Endodermal cell (in vitro differentiated cells): ENCODE measurements at regions not wholly inside any gene's neighbourhood (a gene's known extent, or its start where the extent isn't known, plus 50 kb on each side); places are given as distances from the start of the nearest gene placed in this dataset.
"Not testable (repeated sequence)": the region's sequence is repeated elsewhere in the genome, so short reads cannot be mapped to it uniquely, and the experiment has no call there.

Source experiments
- DNase-seq: peaks from one replicate; pipeline ENCODE4 v3.0.0-alpha.2; 2017
- H3K27ac ChIP-seq: 2 replicates; pipeline ENCODE4 v1.5.1; 2013; ENCODE audit warnings: mild to moderate bottlenecking, low read depth, low read length, moderate library complexity
- H3K27me3 ChIP-seq: 2 replicates; pipeline ENCODE4 v1.6.1; 2013; ENCODE audit warnings: mild to moderate bottlenecking, low read length, moderate library complexity; ENCODE audit not compliant: insufficient read depth, control insufficient read depth, poor library complexity, severe bottlenecking
- H3K36me3 ChIP-seq: 2 replicates; pipeline ENCODE4 v1.7.0; 2013; ENCODE audit warnings: mild to moderate bottlenecking, low read length, moderate library complexity; ENCODE audit not compliant: control insufficient read depth, insufficient read depth
- H3K4me1 ChIP-seq: one replicate; pipeline ENCODE4 v1.7.0; 2013; ENCODE audit warnings: low read length; ENCODE audit not compliant: control insufficient read depth, insufficient read depth
- H3K4me3 ChIP-seq: 2 replicates; pipeline ENCODE4 v1.5.1; 2013; ENCODE audit warnings: mild to moderate bottlenecking, low read length, moderate library complexity
- H3K9ac ChIP-seq: 2 replicates; pipeline ENCODE4 v1.6.1; 2013; ENCODE audit warnings: mild to moderate bottlenecking, low read length, moderate library complexity; ENCODE audit not compliant: poor library complexity, severe bottlenecking; ENCODE audit errors: extremely low read depth
- H3K9me3 ChIP-seq: 2 replicates; pipeline ENCODE4 v1.6.1; 2013; ENCODE audit warnings: mild to moderate bottlenecking, low read length, moderate library complexity; ENCODE audit not compliant: control insufficient read depth
- H3K27ac Mint-ChIP-seq: 2 replicates; pipeline ENCODE4 v1.8.0; 2020; ENCODE audit warnings: mixed read lengths
- H3K27me3 Mint-ChIP-seq: 2 replicates; pipeline ENCODE4 v1.8.0; 2021; ENCODE audit warnings: mild to moderate bottlenecking, mixed read lengths; ENCODE audit not compliant: insufficient read depth
- H3K36me3 Mint-ChIP-seq: 2 replicates; pipeline ENCODE4 v1.8.0; 2020; ENCODE audit warnings: low read depth, mixed read lengths
- H3K4me1 Mint-ChIP-seq: 2 replicates; pipeline ENCODE4 v1.8.0; 2020; ENCODE audit warnings: mixed read lengths
- H3K4me3 Mint-ChIP-seq: 2 replicates; pipeline ENCODE4 v1.8.0; 2020; ENCODE audit warnings: mild to moderate bottlenecking, moderate library complexity, mixed read lengths
- H3K9me3 Mint-ChIP-seq: 2 replicates; pipeline ENCODE4 v1.8.0; 2020; ENCODE audit warnings: mild to moderate bottlenecking, mixed read lengths
- WGBS, 2 experiments: methylation state at CpG; one replicate each; pipeline versions ENCODE4 v1.1.5 to v1.1.7; 2013; ENCODE audit warnings: missing lambda C conversion rate in 2 of 2, mixed read lengths in 1 of 2; ENCODE audit not compliant: insufficient coverage in 1 of 2, insufficient read length in 1 of 2; 5-methylcytosine and 5-hydroxymethylcytosine counted together
- TF ChIP-seq, protein P1 (sequence below): fragments of 200-600 bp; sonication (generic); conservative IDR thresholded peaks from 2 replicates; pipeline ENCODE4 v1.5.0; 2021; ENCODE audit warnings: antibody characterized with exemption, mild to moderate bottlenecking

DNA sequence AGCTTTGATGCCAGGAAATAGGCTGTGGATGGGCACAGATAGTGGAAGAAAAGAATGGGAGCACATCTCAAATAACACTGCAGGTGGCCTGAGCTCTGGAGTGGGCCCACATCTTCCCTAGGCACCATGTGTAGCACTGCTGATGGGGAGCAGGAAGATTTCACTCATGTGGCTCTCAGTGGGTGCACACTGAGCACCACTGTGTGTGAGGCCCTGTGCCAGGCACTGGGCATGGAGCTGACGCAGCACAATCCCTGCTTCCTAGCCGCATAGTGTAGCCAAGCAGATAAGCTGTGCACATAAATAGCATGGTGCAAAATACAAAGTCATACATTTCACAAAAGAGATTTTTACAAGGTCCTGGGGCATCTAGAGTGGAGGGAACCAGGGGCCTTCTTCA, 101.6 kb downstream of the MOBP start:
- H3K27ac Mint-ChIP-seq, result no peak overlapping the region
- TF ChIP-seq, protein P1, sequence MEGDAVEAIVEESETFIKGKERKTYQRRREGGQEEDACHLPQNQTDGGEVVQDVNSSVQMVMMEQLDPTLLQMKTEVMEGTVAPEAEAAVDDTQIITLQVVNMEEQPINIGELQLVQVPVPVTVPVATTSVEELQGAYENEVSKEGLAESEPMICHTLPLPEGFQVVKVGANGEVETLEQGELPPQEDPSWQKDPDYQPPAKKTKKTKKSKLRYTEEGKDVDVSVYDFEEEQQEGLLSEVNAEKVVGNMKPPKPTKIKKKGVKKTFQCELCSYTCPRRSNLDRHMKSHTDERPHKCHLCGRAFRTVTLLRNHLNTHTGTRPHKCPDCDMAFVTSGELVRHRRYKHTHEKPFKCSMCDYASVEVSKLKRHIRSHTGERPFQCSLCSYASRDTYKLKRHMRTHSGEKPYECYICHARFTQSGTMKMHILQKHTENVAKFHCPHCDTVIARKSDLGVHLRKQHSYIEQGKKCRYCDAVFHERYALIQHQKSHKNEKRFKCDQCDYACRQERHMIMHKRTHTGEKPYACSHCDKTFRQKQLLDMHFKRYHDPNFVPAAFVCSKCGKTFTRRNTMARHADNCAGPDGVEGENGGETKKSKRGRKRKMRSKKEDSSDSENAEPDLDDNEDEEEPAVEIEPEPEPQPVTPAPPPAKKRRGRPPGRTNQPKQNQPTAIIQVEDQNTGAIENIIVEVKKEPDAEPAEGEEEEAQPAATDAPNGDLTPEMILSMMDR, result no peak
- no peak overlapping the region for H3K27ac ChIP-seq
- peaks cover 2% of the 10 kb centered on the region for H3K4me1 Mint-ChIP-seq
- peaks cover 13% of the 10 kb centered on the region for H3K9me3 Mint-ChIP-seq
- no peak overlapping the region for H3K9ac ChIP-seq
- H3K27me3 ChIP-seq, result no peaks in the 10 kb centered on the region
- WGBS, 2 experiments, result 96% methylated on average over 2 of the region's 2 CpGs; no CpG with 5 or more reads in 1 of the 2 experiments
- H3K27me3 Mint-ChIP-seq, result peaks cover 8% of the 10 kb centered on the region
- H3K4me3 Mint-ChIP-seq, result no peak overlapping the region
- H3K36me3 ChIP-seq, result no peaks in the 10 kb centered on the region
- no peak overlapping the region for H3K4me3 ChIP-seq
- H3K4me1 ChIP-seq, result no peaks in the 10 kb centered on the region
- DNase-seq, result no peak
- H3K36me3 Mint-ChIP-seq, result peaks cover 3% of the 10 kb centered on the region
- peaks cover 14% of the 10 kb centered on the region for H3K9me3 ChIP-seq

DNA sequence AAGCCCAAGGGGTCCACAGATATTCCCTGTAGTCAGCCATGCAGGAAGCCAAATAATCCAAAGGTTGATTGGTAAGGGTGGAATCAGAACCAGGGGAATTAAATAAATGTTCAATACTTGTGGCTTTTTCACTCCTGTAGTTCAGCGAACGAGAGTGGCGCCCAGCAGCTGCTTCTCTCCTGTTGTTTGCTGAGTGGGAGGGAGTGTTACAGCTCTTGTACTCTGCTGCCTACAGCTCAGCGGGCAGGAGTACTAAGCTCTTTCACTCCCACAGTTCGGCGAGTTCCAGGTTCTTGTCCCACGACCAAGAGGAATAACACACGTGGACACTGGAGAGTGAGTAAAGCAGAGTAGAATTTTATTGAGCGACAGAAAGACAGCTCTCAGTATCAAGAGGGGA, 105.9 kb downstream of the MOBP start:
- peaks cover 18% of the 10 kb centered on the region for H3K9me3 Mint-ChIP-seq
- Histone ChIP-seq H3K9ac (no peak overlapping the region), H3K4me3 (peak overlapping the region; percentile 30), H3K36me3 (no peaks in the 10 kb centered on the region), H3K27ac (no peak overlapping the region), H3K27me3 (no peaks in the 10 kb centered on the region), H3K9me3 (peaks cover 27% of the 10 kb centered on the region), H3K4me1 (no peaks in the 10 kb centered on the region)
- H3K27me3 Mint-ChIP-seq, result peaks cover 2% of the 10 kb centered on the region
- no peak overlapping the region for H3K4me3 Mint-ChIP-seq
- H3K36me3 Mint-ChIP-seq, result peaks cover 3% of the 10 kb centered on the region
- TF ChIP-seq, protein P1, result no peak
- no peak overlapping the region for H3K27ac Mint-ChIP-seq
- DNase-seq, result peak; percentile 54
- H3K4me1 Mint-ChIP-seq, result peaks cover 26% of the 10 kb centered on the region
- 95 to 97% methylated on average over 9 of the region's 9 CpGs for WGBS, 2 experiments

DNA sequence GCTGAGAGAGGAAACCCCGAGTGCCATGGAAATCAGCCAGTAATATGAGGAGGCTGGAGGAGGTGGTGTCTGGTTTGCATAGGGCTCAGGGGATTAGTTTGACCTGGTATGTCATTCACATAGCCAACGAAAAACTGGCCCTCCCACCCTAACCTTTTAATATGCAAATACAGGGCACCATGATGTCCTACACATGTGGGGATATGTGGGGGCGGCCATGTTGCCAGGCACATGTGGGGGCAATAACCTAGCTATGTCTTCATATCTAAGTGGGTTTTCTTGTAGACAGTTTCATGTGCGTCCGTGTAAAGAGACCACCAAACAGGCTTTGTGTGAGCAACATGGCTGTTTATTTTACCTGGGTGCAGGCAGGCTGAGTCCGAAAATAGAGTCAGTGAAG, 110.1 kb downstream of the MOBP start:
- Histone ChIP-seq H3K36me3 (no peaks in the 10 kb centered on the region), H3K9ac (peak overlapping the region; percentile 44), H3K27me3 (no peaks in the 10 kb centered on the region), H3K4me3 (peak overlapping the region; percentile 0), H3K4me1 (no peaks in the 10 kb centered on the region), H3K9me3 (peaks cover 38% of the 10 kb centered on the region), H3K27ac (peak overlapping the region; percentile 66)
- peak overlapping the region; percentile 44 for H3K4me3 Mint-ChIP-seq
- H3K27me3 Mint-ChIP-seq, result peaks cover 1% of the 10 kb centered on the region
- peaks cover 46% of the 10 kb centered on the region for H3K9me3 Mint-ChIP-seq
- peak overlapping the region; percentile 100 for H3K27ac Mint-ChIP-seq
- 20 to 26% methylated on average over 3 to 6 of the region's 6 CpGs for WGBS, 2 experiments
- TF ChIP-seq, protein P1, result no peak
- H3K4me1 Mint-ChIP-seq, result peaks cover 43% of the 10 kb centered on the region
- DNase-seq, result peak; percentile 90
- peaks cover 25% of the 10 kb centered on the region for H3K36me3 Mint-ChIP-seq

DNA sequence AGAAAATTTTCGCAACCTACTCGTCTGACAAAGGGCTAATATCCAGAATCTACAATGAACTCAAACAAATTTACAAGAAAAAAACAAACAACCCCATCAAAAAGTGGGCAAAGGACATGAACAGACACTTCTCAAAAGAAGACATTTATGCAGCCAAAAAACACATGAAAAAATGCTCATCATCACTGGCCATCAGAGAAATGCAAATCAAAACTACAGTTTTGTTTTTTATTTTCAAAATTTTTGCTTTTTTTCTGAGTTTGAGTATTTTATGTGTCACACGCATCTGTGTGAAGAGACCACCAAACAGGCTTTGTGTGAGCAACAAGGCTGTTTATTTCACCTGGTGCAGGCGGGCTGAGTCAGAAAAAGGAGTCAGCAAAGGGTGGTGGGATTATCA, 118.7 kb downstream of the MOBP start:
- Mint-ChIP-seq H3K9me3 (peaks cover 37% of the 10 kb centered on the region), H3K36me3 (peaks cover 26% of the 10 kb centered on the region)
- H3K4me3 Mint-ChIP-seq, H3K27ac Mint-ChIP-seq, H3K4me1 ChIP-seq, H3K9ac ChIP-seq, H3K27ac ChIP-seq, H3K27me3 ChIP-seq, DNase-seq, H3K4me1 Mint-ChIP-seq, H3K36me3 ChIP-seq, H3K4me3 ChIP-seq, H3K27me3 Mint-ChIP-seq: not testable (repeated sequence)
- peaks cover 28% of the 10 kb centered on the region for H3K9me3 ChIP-seq
- WGBS, 2 experiments, result 94 to 100% methylated on average over 1 to 2 of the region's 4 CpGs
